ENCODE measurements at regions not wholly inside any gene's neighbourhood (a gene's known extent, or its start where the extent isn't known, plus 50 kb on each side); places are given as distances from the start of the nearest gene placed in this dataset.

DNA sequence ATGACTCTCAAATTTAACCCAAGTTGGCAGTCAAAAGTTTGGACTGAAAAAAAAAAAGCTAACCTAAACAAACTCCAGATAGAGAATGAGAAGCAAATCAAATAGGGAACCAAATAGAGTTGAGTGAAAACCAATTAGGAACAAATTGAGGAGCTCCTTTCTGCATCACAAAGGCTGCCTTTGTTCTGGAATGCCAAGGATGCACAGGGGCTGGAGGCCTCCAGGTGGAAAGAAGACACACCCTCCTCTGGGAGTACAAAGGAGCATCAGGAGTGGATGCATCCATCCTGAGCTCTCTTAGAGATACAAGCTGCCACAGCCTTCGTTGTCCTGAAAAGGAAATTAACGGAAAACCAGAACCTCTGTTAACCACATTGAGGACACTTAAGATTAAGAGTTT lies 73.3 kb downstream of the MRGPRX1 start (continued):
- TF ChIP-seq, protein P1, sequence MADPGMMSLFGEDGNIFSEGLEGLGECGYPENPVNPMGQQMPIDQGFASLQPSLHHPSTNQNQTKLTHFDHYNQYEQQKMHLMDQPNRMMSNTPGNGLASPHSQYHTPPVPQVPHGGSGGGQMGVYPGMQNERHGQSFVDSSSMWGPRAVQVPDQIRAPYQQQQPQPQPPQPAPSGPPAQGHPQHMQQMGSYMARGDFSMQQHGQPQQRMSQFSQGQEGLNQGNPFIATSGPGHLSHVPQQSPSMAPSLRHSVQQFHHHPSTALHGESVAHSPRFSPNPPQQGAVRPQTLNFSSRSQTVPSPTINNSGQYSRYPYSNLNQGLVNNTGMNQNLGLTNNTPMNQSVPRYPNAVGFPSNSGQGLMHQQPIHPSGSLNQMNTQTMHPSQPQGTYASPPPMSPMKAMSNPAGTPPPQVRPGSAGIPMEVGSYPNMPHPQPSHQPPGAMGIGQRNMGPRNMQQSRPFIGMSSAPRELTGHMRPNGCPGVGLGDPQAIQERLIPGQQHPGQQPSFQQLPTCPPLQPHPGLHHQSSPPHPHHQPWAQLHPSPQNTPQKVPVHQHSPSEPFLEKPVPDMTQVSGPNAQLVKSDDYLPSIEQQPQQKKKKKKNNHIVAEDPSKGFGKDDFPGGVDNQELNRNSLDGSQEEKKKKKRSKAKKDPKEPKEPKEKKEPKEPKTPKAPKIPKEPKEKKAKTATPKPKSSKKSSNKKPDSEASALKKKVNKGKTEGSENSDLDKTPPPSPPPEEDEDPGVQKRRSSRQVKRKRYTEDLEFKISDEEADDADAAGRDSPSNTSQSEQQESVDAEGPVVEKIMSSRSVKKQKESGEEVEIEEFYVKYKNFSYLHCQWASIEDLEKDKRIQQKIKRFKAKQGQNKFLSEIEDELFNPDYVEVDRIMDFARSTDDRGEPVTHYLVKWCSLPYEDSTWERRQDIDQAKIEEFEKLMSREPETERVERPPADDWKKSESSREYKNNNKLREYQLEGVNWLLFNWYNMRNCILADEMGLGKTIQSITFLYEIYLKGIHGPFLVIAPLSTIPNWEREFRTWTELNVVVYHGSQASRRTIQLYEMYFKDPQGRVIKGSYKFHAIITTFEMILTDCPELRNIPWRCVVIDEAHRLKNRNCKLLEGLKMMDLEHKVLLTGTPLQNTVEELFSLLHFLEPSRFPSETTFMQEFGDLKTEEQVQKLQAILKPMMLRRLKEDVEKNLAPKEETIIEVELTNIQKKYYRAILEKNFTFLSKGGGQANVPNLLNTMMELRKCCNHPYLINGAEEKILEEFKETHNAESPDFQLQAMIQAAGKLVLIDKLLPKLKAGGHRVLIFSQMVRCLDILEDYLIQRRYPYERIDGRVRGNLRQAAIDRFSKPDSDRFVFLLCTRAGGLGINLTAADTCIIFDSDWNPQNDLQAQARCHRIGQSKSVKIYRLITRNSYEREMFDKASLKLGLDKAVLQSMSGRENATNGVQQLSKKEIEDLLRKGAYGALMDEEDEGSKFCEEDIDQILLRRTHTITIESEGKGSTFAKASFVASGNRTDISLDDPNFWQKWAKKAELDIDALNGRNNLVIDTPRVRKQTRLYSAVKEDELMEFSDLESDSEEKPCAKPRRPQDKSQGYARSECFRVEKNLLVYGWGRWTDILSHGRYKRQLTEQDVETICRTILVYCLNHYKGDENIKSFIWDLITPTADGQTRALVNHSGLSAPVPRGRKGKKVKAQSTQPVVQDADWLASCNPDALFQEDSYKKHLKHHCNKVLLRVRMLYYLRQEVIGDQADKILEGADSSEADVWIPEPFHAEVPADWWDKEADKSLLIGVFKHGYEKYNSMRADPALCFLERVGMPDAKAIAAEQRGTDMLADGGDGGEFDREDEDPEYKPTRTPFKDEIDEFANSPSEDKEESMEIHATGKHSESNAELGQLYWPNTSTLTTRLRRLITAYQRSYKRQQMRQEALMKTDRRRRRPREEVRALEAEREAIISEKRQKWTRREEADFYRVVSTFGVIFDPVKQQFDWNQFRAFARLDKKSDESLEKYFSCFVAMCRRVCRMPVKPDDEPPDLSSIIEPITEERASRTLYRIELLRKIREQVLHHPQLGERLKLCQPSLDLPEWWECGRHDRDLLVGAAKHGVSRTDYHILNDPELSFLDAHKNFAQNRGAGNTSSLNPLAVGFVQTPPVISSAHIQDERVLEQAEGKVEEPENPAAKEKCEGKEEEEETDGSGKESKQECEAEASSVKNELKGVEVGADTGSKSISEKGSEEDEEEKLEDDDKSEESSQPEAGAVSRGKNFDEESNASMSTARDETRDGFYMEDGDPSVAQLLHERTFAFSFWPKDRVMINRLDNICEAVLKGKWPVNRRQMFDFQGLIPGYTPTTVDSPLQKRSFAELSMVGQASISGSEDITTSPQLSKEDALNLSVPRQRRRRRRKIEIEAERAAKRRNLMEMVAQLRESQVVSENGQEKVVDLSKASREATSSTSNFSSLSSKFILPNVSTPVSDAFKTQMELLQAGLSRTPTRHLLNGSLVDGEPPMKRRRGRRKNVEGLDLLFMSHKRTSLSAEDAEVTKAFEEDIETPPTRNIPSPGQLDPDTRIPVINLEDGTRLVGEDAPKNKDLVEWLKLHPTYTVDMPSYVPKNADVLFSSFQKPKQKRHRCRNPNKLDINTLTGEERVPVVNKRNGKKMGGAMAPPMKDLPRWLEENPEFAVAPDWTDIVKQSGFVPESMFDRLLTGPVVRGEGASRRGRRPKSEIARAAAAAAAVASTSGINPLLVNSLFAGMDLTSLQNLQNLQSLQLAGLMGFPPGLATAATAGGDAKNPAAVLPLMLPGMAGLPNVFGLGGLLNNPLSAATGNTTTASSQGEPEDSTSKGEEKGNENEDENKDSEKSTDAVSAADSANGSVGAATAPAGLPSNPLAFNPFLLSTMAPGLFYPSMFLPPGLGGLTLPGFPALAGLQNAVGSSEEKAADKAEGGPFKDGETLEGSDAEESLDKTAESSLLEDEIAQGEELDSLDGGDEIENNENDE (IDR thresholded peaks at IDR 0.05; ENCODE audit: insufficient replicate concordance, low read length), result no peak
